ENCODE measurements at regions not wholly inside any gene's neighbourhood (a gene's known extent, or its start where the extent isn't known, plus 50 kb on each side); places are given as distances from the start of the nearest gene placed in this dataset.

- no peak overlapping the region for H3K4me3 ChIP-seq (ENCODE audit: low read depth in 1 of 3, low read length in 3 of 3)
- DNase-seq (ENCODE audit: low spot score), result no peak
- WGBS, result 90% methylated on average over 5 of the region's 5 CpGs
- H3K27ac ChIP-seq (ENCODE audit: low read depth in 1 of 2, low read length in 2 of 2), result no peak overlapping the region
- H3K9ac ChIP-seq (ENCODE audit: low read depth in 1 of 2, low read length in 2 of 2), result no peak overlapping the region
- H3K36me3 ChIP-seq (ENCODE audit: control insufficient read depth in 4 of 4, insufficient read depth in 3 of 4, low read depth in 1 of 4, low read length in 3 of 4), result no peaks in the 10 kb centered on the region
- no peaks in the 10 kb centered on the region for H3K27me3 ChIP-seq (ENCODE audit: control insufficient read depth in 4 of 4, insufficient read depth in 4 of 4, low read length in 3 of 4)
- H3K9me3 ChIP-seq (ENCODE audit: control insufficient read depth in 4 of 4, low read length in 3 of 4), result no peaks in the 10 kb centered on the region
- TF ChIP-seq SP1 (IDR thresholded peaks at IDR 0.05) (no peak), YY1 (IDR thresholded peaks at IDR 0.05) (no peak), RAD21 (IDR thresholded peaks at IDR 0.05) (no peak), MAX (IDR thresholded peaks at IDR 0.05) (no peak), RXRA (IDR thresholded peaks at IDR 0.05) (no peak), TAF1 (conservative IDR thresholded peaks at IDR 0.05) (no peak), FOXA2 (IDR thresholded peaks at IDR 0.05) (no peak), JUND (IDR thresholded peaks at IDR 0.05) (no peak), HNF4A (conservative IDR thresholded peaks at IDR 0.05) (no peak), HNF4G (IDR thresholded peaks at IDR 0.05) (no peak), FOXA1 (IDR thresholded peaks at IDR 0.05) (no peak), GABPA (IDR thresholded peaks at IDR 0.05 in 1 of 2, conservative IDR thresholded peaks at IDR 0.05 in 1 of 2) (no peak), EGR1 (IDR thresholded peaks at IDR 0.05; ENCODE audit: low read depth in 2 of 2) (no peak), CTCF (IDR thresholded peaks at IDR 0.05; ENCODE audit: low read depth, low read length, missing input control) (no peak), NR2F2 (IDR thresholded peaks at IDR 0.05) (no peak)
- TF ChIP-seq, protein P1, sequence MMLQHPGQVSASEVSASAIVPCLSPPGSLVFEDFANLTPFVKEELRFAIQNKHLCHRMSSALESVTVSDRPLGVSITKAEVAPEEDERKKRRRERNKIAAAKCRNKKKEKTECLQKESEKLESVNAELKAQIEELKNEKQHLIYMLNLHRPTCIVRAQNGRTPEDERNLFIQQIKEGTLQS (IDR thresholded peaks at IDR 0.05), result no peak
- TF ChIP-seq, protein P2, sequence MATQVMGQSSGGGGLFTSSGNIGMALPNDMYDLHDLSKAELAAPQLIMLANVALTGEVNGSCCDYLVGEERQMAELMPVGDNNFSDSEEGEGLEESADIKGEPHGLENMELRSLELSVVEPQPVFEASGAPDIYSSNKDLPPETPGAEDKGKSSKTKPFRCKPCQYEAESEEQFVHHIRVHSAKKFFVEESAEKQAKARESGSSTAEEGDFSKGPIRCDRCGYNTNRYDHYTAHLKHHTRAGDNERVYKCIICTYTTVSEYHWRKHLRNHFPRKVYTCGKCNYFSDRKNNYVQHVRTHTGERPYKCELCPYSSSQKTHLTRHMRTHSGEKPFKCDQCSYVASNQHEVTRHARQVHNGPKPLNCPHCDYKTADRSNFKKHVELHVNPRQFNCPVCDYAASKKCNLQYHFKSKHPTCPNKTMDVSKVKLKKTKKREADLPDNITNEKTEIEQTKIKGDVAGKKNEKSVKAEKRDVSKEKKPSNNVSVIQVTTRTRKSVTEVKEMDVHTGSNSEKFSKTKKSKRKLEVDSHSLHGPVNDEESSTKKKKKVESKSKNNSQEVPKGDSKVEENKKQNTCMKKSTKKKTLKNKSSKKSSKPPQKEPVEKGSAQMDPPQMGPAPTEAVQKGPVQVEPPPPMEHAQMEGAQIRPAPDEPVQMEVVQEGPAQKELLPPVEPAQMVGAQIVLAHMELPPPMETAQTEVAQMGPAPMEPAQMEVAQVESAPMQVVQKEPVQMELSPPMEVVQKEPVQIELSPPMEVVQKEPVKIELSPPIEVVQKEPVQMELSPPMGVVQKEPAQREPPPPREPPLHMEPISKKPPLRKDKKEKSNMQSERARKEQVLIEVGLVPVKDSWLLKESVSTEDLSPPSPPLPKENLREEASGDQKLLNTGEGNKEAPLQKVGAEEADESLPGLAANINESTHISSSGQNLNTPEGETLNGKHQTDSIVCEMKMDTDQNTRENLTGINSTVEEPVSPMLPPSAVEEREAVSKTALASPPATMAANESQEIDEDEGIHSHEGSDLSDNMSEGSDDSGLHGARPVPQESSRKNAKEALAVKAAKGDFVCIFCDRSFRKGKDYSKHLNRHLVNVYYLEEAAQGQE (IDR thresholded peaks at IDR 0.05), result no peak
- TF ChIP-seq, protein P3, sequence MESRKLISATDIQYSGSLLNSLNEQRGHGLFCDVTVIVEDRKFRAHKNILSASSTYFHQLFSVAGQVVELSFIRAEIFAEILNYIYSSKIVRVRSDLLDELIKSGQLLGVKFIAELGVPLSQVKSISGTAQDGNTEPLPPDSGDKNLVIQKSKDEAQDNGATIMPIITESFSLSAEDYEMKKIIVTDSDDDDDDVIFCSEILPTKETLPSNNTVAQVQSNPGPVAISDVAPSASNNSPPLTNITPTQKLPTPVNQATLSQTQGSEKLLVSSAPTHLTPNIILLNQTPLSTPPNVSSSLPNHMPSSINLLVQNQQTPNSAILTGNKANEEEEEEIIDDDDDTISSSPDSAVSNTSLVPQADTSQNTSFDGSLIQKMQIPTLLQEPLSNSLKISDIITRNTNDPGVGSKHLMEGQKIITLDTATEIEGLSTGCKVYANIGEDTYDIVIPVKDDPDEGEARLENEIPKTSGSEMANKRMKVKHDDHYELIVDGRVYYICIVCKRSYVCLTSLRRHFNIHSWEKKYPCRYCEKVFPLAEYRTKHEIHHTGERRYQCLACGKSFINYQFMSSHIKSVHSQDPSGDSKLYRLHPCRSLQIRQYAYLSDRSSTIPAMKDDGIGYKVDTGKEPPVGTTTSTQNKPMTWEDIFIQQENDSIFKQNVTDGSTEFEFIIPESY (IDR thresholded peaks at IDR 0.05), result no peak
- H3K4me1 ChIP-seq (ENCODE audit: control insufficient read depth in 4 of 4, insufficient read depth in 4 of 4, low read length in 3 of 4), result no peaks in the 10 kb centered on the region
Measured at GRCh38 chr2:41955316-41956043, 92.3 kb upstream of the PKDCC start.
